ENCODE measurements at regions not wholly inside any gene's neighbourhood (a gene's known extent, or its start where the extent isn't known, plus 50 kb on each side); places are given as distances from the start of the nearest gene placed in this dataset.
A peak's percentile ranks its signal among the peaks of the same experiment; 100 is the strongest.
"Not testable (repeated sequence)": the region's sequence is repeated elsewhere in the genome, so short reads cannot be mapped to it uniquely, and the experiment has no call there.

DNA sequence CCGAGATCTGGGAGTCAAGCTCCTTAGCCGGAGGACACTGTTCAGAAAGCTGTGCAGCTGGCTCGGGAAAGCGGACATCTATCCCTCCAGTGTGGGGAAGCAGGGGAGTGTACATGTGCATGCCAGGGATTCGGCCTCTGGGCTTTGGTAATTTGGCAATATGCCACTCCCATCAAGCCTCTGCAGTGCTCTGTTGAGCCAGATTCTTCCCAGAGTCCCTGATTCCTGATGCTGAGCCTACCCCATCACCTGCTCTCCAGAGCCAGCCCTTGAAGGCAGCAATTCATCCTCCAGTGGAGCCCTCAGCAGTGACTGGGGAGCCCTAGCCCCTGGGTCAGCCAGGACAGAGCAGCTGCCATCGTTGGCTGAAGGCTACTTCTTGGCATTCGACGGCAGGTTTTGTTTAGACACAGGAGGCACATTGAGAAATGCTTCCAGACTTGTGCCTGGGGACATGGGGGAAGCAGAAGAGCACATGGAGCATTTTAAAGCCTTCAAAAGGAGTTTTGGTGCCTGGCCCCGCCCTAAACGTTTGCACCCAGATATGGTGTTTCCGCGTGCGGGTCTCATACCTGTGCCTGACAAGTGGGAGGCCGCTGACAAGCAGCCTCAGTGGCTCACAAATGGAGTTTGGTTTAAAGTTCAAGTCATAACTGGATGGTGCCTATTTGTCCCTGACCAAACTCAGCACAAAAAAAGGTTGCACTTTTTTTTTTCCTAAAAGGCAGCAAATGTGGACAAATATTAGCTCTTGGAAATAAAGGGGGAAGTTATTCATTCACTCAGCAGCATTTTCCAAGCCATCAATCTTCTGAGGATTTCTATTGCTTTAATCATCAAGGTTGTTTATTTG, 272.8 kb downstream of the CYRIA start:
- Mint-ChIP-seq H3K9me3 (peaks cover 8% of the 10 kb centered on the region), H3K4me3 (no peak overlapping the region), H3K4me1 (peaks cover 13% of the 10 kb centered on the region), H3K27ac (no peak overlapping the region), H3K27me3 (ENCODE audit: low read depth, poor library complexity) (no peaks in the 10 kb centered on the region), H3K36me3 (ENCODE audit: low read depth) (no peaks in the 10 kb centered on the region)
- TF ChIP-seq, protein P1, sequence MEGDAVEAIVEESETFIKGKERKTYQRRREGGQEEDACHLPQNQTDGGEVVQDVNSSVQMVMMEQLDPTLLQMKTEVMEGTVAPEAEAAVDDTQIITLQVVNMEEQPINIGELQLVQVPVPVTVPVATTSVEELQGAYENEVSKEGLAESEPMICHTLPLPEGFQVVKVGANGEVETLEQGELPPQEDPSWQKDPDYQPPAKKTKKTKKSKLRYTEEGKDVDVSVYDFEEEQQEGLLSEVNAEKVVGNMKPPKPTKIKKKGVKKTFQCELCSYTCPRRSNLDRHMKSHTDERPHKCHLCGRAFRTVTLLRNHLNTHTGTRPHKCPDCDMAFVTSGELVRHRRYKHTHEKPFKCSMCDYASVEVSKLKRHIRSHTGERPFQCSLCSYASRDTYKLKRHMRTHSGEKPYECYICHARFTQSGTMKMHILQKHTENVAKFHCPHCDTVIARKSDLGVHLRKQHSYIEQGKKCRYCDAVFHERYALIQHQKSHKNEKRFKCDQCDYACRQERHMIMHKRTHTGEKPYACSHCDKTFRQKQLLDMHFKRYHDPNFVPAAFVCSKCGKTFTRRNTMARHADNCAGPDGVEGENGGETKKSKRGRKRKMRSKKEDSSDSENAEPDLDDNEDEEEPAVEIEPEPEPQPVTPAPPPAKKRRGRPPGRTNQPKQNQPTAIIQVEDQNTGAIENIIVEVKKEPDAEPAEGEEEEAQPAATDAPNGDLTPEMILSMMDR (IDR thresholded peaks at IDR 0.05) = no peak
- DNase-seq = no peak

DNA sequence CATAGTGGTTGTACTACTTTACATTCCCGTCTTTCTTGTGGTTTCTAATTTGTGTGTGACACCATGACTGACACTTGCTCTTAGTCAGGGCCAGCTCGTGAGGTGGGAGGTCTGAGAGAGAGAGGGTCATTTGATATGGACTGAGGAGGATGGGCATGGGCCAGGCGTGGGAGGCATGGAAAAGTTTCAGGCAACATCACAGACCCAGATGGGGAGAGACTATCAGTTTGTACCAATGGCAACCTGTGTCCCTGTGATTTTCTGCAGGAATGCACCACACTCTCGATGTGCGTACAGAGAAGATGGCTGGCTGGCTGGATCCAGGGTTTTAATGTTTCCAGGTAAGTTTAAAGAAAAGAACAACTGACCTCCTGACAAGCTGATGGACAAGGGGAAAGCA, 273.6 kb downstream of the CYRIA start:
- no peak for DNase-seq
- TF ChIP-seq, protein P1 (IDR thresholded peaks at IDR 0.05) = no peak
- Mint-ChIP-seq H3K4me1 (peaks cover 17% of the 10 kb centered on the region), H3K27ac (no peak overlapping the region), H3K36me3 (ENCODE audit: low read depth) (no peaks in the 10 kb centered on the region), H3K9me3 (peaks cover 8% of the 10 kb centered on the region), H3K4me3 (no peak overlapping the region), H3K27me3 (ENCODE audit: low read depth, poor library complexity) (no peaks in the 10 kb centered on the region)

DNA sequence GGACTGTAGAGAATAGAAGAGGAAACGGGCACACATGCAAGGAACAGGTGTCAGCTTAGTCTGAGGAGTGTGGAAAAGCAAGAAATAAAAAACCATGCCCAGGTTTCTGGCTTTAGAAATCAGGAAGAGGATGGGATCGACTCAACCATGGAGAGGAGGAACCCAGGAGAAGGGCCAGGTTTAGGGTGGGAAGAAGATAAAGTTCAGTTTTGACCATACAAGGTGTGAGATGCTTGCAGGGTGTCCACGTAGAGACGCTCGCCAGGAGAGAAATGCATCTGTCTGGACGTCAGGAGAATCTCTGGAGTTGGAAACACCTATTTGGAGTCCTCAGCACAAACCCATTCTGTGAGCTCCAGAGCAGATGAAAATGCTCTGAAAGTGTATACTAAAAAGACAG, 275.1 kb downstream of the CYRIA start:
- H3K9me3 Mint-ChIP-seq = peaks cover 8% of the 10 kb centered on the region
- H3K27me3 Mint-ChIP-seq (ENCODE audit: low read depth, poor library complexity) = no peaks in the 10 kb centered on the region
- DNase-seq = no peak
- no peaks in the 10 kb centered on the region for H3K36me3 Mint-ChIP-seq (ENCODE audit: low read depth)
- H3K27ac Mint-ChIP-seq = no peak overlapping the region
- peaks cover 30% of the 10 kb centered on the region for H3K4me1 Mint-ChIP-seq
- TF ChIP-seq, protein P1 (IDR thresholded peaks at IDR 0.05) = no peak
- no peak overlapping the region for H3K4me3 Mint-ChIP-seq

DNA sequence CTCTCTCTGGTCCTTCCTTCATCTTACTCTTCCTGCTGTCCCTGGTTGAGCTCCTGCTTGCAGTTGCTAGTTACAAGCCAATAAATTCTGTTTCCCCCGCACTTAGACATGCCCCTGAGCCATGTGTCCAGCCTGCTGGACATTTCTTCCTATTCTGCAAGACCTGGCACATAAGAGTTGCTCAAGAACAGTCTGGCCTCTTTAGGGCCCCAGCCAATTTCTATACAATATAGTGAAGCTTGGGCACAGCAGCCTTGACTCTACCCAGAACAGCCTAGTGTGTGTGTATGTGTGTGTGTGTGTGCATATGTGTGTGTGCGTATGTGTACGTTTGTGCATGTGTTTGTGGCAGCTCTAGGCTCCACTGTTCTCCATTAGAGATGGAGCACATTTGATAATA, 276.0 kb downstream of the CYRIA start:
- H3K9me3 Mint-ChIP-seq = peaks cover 8% of the 10 kb centered on the region
- H3K27ac Mint-ChIP-seq = no peak overlapping the region
- no peak overlapping the region for H3K4me3 Mint-ChIP-seq
- no peaks in the 10 kb centered on the region for H3K27me3 Mint-ChIP-seq (ENCODE audit: low read depth, poor library complexity)
- no peak for DNase-seq
- peaks cover 38% of the 10 kb centered on the region for H3K4me1 Mint-ChIP-seq
- no peaks in the 10 kb centered on the region for H3K36me3 Mint-ChIP-seq (ENCODE audit: low read depth)
- TF ChIP-seq, protein P1 (IDR thresholded peaks at IDR 0.05) = no peak

DNA sequence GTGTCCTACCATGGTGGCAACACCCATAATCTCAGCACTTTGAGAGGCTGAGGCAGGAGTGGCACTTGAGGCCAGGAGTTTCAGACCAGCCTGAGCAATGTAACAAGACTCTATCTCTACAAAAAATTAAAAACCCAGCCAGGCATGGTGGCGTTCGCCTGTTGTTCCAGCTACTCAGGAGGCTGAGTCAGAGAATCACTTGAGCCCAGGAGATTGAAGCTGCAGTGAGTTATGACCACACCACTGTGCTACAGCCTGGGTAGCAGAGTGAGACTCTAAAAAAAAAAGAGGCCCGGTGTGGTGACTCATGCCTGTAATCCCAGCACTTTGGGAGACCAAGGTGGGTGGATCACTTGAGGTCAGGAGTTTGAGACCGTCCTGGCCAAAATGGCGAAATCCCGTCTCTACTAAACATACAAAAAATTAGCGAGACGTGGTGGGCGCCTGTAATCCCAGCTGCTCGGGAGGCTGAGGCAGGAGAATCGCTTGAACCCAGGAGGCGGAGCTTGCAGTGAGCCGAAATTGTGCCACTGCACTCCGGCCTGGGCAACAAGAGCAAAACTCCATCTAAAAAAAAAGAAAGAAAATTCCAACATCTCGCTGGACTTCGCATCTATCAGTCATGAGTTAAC, 277.3 kb downstream of the CYRIA start:
- H3K27ac Mint-ChIP-seq = peak overlapping the region; percentile 52
- H3K9me3 Mint-ChIP-seq; H3K4me3 Mint-ChIP-seq; H3K27me3 Mint-ChIP-seq (ENCODE audit: low read depth, poor library complexity); H3K36me3 Mint-ChIP-seq (ENCODE audit: low read depth); DNase-seq: not testable (repeated sequence)
- H3K4me1 Mint-ChIP-seq = peaks cover 41% of the 10 kb centered on the region

DNA sequence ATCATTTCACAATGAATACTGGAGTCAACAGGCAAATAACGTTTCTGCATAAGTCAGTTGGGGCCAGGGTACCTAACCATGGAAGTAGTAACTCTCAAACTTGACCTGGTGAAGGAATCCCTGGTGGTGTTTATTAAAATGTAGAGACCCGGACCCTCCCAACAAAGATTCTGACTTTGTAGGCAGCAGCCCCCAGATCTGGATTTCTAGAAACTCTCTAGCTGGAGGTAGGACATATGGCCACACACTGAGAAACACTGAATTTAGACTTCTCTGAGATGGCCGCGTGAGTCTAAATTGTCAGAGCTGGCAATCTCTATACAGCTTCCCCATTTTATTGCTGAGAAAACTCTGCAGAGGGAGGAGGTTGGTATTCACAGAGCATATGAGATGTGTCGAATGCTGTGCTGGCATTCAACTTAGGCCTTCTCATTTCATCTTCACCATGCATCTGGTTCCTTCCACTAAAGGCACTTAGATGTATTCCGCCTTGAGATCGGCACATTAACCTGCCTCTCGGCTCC, 278.1 kb downstream of the CYRIA start:
- Mint-ChIP-seq H3K27ac (no peak overlapping the region), H3K4me3 (no peak overlapping the region), H3K9me3 (peaks cover 8% of the 10 kb centered on the region), H3K36me3 (ENCODE audit: low read depth) (no peaks in the 10 kb centered on the region), H3K27me3 (ENCODE audit: low read depth, poor library complexity) (no peaks in the 10 kb centered on the region), H3K4me1 (peaks cover 40% of the 10 kb centered on the region)
- DNase-seq = no peak
- TF ChIP-seq, protein P1 (IDR thresholded peaks at IDR 0.05) = no peak

Measured in nephron progenitor cell (in vitro differentiated cells).